SU-DHL-6 (cell line): ENCODE measurements at regions not wholly inside any gene's neighbourhood (a gene's known extent, or its start where the extent isn't known, plus 50 kb on each side); places are given as distances from the start of the nearest gene placed in this dataset.

Experiments used
- H2AFZ ChIP-seq: fragments of 200-600 bp; sonication (generic); 2 replicates; pipeline ENCODE4 v1.6.1; 2014; ENCODE audit warnings: low read depth, mild to moderate bottlenecking, moderate library complexity, mixed read lengths, antibody characterized with exemption, low read length; ENCODE audit not compliant: severe bottlenecking
- H3F3A ChIP-seq: fragments of 200-600 bp; shearing (Covaris generic); 2 replicates; pipeline ENCODE4 v1.6.0; 2016; ENCODE audit warnings: antibody characterized with exemption, mild to moderate bottlenecking; ENCODE audit not compliant: insufficient read depth
- H3K27ac ChIP-seq: fragments of 200-600 bp; sonication (generic); 2 replicates; pipeline ENCODE4 v1.5.1; 2016; ENCODE audit warnings: low read depth, mild to moderate bottlenecking, low read length, moderate library complexity, mixed read lengths
- H3K27me3 ChIP-seq: fragments of 200-600 bp; sonication (generic), shearing (Covaris generic); 2 replicates; pipeline ENCODE4 v1.6.0; 2014; ENCODE audit warnings: mild to moderate bottlenecking, low read length
- H3K36me3 ChIP-seq: fragments of 200-600 bp; sonication (generic); 2 replicates; pipeline ENCODE4 v1.6.1; 2014; ENCODE audit warnings: mild to moderate bottlenecking, low read length, mixed read lengths
- H3K4me2 ChIP-seq: fragments of 300-600, 200-600 bp; shearing (Covaris generic), sonication (generic); 2 replicates; pipeline ENCODE4 v1.6.0; 2014; ENCODE audit warnings: low read length, low read depth, mild to moderate bottlenecking; ENCODE audit not compliant: poor library complexity, severe bottlenecking
- H3K4me3 ChIP-seq: fragments of 200-600 bp; sonication (generic); 2 replicates; pipeline ENCODE4 v1.5.1; 2014; ENCODE audit warnings: antibody characterized with exemption, low read length, mild to moderate bottlenecking, mixed read lengths; ENCODE audit not compliant: insufficient read depth, poor library complexity, severe bottlenecking
- H3K79me2 ChIP-seq: fragments of 200-600 bp; sonication (generic); 2 replicates; pipeline ENCODE4 v1.6.1; 2014; ENCODE audit warnings: mild to moderate bottlenecking, low read length, moderate library complexity; ENCODE audit not compliant: insufficient read depth
- H3K9ac ChIP-seq: fragments of 200-600 bp; sonication (generic); 2 replicates; pipeline ENCODE4 v1.7.0; 2014; ENCODE audit warnings: mild to moderate bottlenecking, low read length
- H3K9me2 ChIP-seq: fragments of 200-600 bp; sonication (generic); replicated peaks from 2 replicates; pipeline ENCODE4 v1.6.1; 2014; ENCODE audit warnings: low read length; ENCODE audit not compliant: insufficient read depth
- H3K9me3 ChIP-seq: fragments of 200-600 bp; sonication (generic); 2 replicates; pipeline ENCODE4 v1.6.1; 2014; ENCODE audit warnings: low read length, mixed read lengths; ENCODE audit not compliant: insufficient read depth
- H4K20me1 ChIP-seq: fragments of 200-600 bp; sonication (generic); 2 replicates; pipeline ENCODE4 v1.6.1; 2014; ENCODE audit warnings: low read depth, mild to moderate bottlenecking, antibody characterized with exemption, low read length, moderate library complexity, mixed read lengths
- EZH2phosphoT487 ChIP-seq: fragments of 200-600 bp; sonication (generic), shearing (Covaris generic); conservative IDR thresholded peaks from 2 replicates; pipeline ENCODE4 v1.6.1; 2018; ENCODE audit warnings: mild to moderate bottlenecking, antibody characterized with exemption, low read length, moderate library complexity, mixed read lengths
- TF ChIP-seq, protein P1 (sequence below): fragments of 200-600 bp; sonication (generic); IDR thresholded peaks from one replicate; pipeline ENCODE4 v1.5.1; 2017; ENCODE audit warnings: antibody characterized with exemption, mild to moderate bottlenecking, low read length, moderate library complexity; ENCODE audit not compliant: insufficient read depth, poor library complexity, severe bottlenecking

DNA sequence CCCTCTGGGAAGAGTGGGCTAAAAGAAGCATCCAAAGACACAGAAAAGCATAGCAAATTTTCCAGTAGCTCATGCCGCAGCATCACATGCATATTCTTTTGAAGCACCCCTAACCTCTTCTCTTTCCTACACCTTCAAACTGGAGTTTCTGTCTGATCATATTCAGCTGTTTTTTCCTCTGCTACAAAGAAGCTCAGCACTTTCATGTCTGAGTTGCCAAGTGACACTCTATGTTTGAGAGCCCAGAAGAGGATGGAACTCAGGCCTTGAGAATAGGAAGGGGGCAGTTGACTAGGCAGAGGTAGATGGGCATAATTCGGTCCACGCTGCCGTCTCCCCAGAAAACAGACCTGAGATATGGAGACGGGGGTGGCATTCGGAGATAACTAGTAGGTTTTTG lies 489.6 kb upstream of the NR2F2 start:
- Histone ChIP-seq H3K27ac (no peak overlapping the region), H3K9me3 (no peaks in the 10 kb centered on the region), H3K9me2 (no peaks in the 10 kb centered on the region), H3K79me2 (no peaks in the 10 kb centered on the region), H3K9ac (no peak overlapping the region), H2AFZ (no peak overlapping the region), H3K4me3 (no peak overlapping the region), H3K27me3 (no peaks in the 10 kb centered on the region), H4K20me1 (no peaks in the 10 kb centered on the region), H3F3A (no peaks in the 10 kb centered on the region), H3K36me3 (no peaks in the 10 kb centered on the region), H3K4me2 (no peak overlapping the region)
- TF ChIP-seq, protein P1, sequence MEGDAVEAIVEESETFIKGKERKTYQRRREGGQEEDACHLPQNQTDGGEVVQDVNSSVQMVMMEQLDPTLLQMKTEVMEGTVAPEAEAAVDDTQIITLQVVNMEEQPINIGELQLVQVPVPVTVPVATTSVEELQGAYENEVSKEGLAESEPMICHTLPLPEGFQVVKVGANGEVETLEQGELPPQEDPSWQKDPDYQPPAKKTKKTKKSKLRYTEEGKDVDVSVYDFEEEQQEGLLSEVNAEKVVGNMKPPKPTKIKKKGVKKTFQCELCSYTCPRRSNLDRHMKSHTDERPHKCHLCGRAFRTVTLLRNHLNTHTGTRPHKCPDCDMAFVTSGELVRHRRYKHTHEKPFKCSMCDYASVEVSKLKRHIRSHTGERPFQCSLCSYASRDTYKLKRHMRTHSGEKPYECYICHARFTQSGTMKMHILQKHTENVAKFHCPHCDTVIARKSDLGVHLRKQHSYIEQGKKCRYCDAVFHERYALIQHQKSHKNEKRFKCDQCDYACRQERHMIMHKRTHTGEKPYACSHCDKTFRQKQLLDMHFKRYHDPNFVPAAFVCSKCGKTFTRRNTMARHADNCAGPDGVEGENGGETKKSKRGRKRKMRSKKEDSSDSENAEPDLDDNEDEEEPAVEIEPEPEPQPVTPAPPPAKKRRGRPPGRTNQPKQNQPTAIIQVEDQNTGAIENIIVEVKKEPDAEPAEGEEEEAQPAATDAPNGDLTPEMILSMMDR, result no peak
- no peak for TF ChIP-seq EZH2phosphoT487

DNA sequence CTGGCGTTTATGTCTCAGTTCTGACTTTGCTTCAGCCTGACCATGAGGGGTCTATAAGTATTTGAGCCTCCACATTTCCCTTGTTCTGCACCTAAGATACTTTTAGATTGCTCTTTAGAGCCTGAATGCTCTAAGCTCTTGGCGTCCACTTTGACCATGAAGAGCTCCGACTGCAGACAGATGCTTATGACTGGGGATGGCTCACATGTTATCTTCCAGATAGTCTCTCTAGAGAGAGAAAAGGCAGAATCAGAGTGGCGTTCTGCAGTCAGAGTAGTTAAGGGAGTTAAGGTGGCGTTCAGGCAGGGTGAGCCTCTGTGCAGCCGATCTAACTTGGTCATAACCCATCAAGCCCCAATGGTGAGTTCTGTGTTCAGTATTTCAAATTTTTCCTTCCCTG lies 487.9 kb upstream of the NR2F2 start:
- no peaks in the 10 kb centered on the region for H3K36me3 ChIP-seq
- H3K27me3 ChIP-seq, result no peaks in the 10 kb centered on the region
- no peak overlapping the region for H3K9ac ChIP-seq
- no peak overlapping the region for H3K4me3 ChIP-seq
- no peak overlapping the region for H3K27ac ChIP-seq
- no peak for TF ChIP-seq EZH2phosphoT487
- TF ChIP-seq, protein P1, result no peak
- no peaks in the 10 kb centered on the region for H3F3A ChIP-seq
- H2AFZ ChIP-seq, result no peak overlapping the region
- H3K4me2 ChIP-seq, result no peak overlapping the region
- H3K9me3 ChIP-seq, result no peaks in the 10 kb centered on the region
- H3K9me2 ChIP-seq, result no peaks in the 10 kb centered on the region
- no peaks in the 10 kb centered on the region for H4K20me1 ChIP-seq
- H3K79me2 ChIP-seq, result no peaks in the 10 kb centered on the region

DNA sequence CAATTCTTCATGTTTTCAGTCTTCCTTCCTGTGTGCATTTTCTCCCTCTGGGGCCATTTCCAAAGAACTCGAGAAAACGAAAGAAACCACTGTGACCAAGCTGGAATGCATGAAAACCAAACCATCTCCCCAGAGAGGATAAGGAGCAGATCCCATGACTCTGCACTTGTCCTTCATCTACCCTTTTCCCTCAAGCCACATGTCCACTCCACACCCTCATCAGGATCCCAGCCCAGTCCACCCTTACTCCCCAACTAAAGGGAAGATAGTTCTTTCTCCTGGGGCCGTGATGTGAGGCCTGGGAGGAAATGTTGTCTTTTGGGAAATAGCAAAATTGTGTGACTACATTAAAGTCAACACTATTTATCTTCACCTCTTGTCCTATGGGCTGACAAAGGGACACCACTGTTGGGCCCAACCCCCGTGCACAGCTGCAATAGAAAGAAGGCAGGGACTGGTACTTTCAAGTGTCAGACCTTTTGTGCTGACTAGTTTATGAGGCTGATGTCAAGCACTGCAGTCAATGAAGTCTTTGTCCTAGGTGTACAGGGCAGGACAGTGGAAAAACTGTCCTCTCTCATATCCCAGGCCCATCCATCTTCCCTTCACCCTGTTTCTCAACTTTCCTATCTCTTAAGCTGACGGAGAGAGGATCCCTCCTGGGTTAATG lies 487.1 kb upstream of the NR2F2 start:
- Histone ChIP-seq H3K9ac (no peak overlapping the region), H3K79me2 (no peaks in the 10 kb centered on the region), H4K20me1 (no peaks in the 10 kb centered on the region), H3K4me2 (no peak overlapping the region), H3K9me3 (no peaks in the 10 kb centered on the region), H3K9me2 (no peaks in the 10 kb centered on the region), H2AFZ (no peak overlapping the region), H3K27ac (no peak overlapping the region), H3F3A (no peaks in the 10 kb centered on the region), H3K27me3 (no peaks in the 10 kb centered on the region), H3K4me3 (no peak overlapping the region), H3K36me3 (no peaks in the 10 kb centered on the region)
- TF ChIP-seq, protein P1, result no peak
- TF ChIP-seq EZH2phosphoT487, result no peak
